H1 (cell line): ENCODE measurements at regions not wholly inside any gene's neighbourhood (a gene's known extent, or its start where the extent isn't known, plus 50 kb on each side); places are given as distances from the start of the nearest gene placed in this dataset.
"Not testable (repeated sequence)": the region's sequence is repeated elsewhere in the genome, so short reads cannot be mapped to it uniquely, and the experiment has no call there.

Experiments
- CTCF ChIA-PET: fragments of 300-600 bp; sonication (Branson Sonifier 250); formaldehyde crosslinking; loops from one replicate; lab custom pipeline; 2021; ENCODE audit not compliant: partially characterized antibody; lab: Charles Lee
- POLR2A ChIA-PET: fragments of 300-600 bp; sonication (Branson Sonifier 250); formaldehyde crosslinking; loops from one replicate; lab custom pipeline; 2021; ENCODE audit warnings: inconsistent platforms; ENCODE audit not compliant: partially characterized antibody; lab: Charles Lee
- DNase-seq, 2 experiments: peaks; one replicate each; pipeline versions ENCODE4 v3.0.0 to v3.0.0-alpha.2; 2010 to 2022; ENCODE audit warnings: low spot score in 2 of 2, low read depth in 1 of 2, mixed read lengths in 1 of 2
- FAIRE-seq: peaks from 2 replicates; lab custom pipeline; 2011; peaks lifted over from hg19 to GRCh38; lab: Jason Lieb, UNC
- H2AFZ ChIP-seq: 2 replicates; pipeline ENCODE4 v1.8.1; 2012; ENCODE audit warnings: low read length, inconsistent platforms
- H2AK5ac ChIP-seq: 2 replicates; pipeline ENCODE4 v1.6.1; 2013; ENCODE audit warnings: low read depth, low read length
- H2BK120ac ChIP-seq: replicated peaks from 2 replicates; pipeline ENCODE3; 2013; ENCODE audit warnings: low read depth, low read length, inconsistent platforms
- H2BK12ac ChIP-seq: 2 replicates; pipeline ENCODE4 v1.6.1; 2013; ENCODE audit warnings: low read depth, low read length
- H2BK15ac ChIP-seq: 2 replicates; pipeline ENCODE4 v1.6.1; 2013; ENCODE audit warnings: low read length
- H2BK20ac ChIP-seq: 2 replicates; pipeline ENCODE4 v1.6.1; 2013; ENCODE audit warnings: low read length
- H2BK5ac ChIP-seq: 2 replicates; pipeline ENCODE4 v1.6.1; 2013; ENCODE audit warnings: low read depth, low read length
- H3K14ac ChIP-seq: 2 replicates; pipeline ENCODE4 v1.6.1; 2013; ENCODE audit warnings: inconsistent platforms; ENCODE audit not compliant: insufficient read length
- H3K18ac ChIP-seq: 2 replicates; pipeline ENCODE4 v1.6.1; 2013; ENCODE audit warnings: low read length; ENCODE audit errors: extremely low read depth
- H3K23ac ChIP-seq: 2 replicates; pipeline ENCODE4 v1.6.1; 2013; ENCODE audit warnings: inconsistent platforms; ENCODE audit not compliant: insufficient read length
- H3K23me2 ChIP-seq: 2 replicates; pipeline ENCODE4 v1.6.1; 2013; ENCODE audit warnings: low read depth, low read length
- H3K27ac ChIP-seq: 2 replicates; pipeline ENCODE4 v1.6.1; 2011; ENCODE audit warnings: low read depth, low read length, inconsistent platforms
- H3K27me3 ChIP-seq, 4 experiments: replicated peaks in 1 of 4; 1 replicate in 1 of 4; 2 replicates in 3 of 4; pipeline versions ENCODE4 v1.6.1 to v1.8.1; 2011 to 2013; ENCODE audit warnings: low read length in 3 of 4, mild to moderate bottlenecking in 3 of 4, inconsistent platforms in 2 of 4, mixed read lengths in 2 of 4, moderate library complexity in 1 of 4; ENCODE audit not compliant: control insufficient read depth in 3 of 4, insufficient read depth in 3 of 4; ENCODE audit errors: extremely low read depth in 1 of 4
- H3K36me3 ChIP-seq, 4 experiments: 2 replicates each; pipeline versions ENCODE4 v1.6.1 to v1.8.1; 2011 to 2013; ENCODE audit warnings: mild to moderate bottlenecking in 4 of 4, low read length in 3 of 4, moderate library complexity in 2 of 4, control low read depth in 1 of 4, inconsistent platforms in 1 of 4; ENCODE audit not compliant: insufficient read depth in 4 of 4, control insufficient read depth in 2 of 4
- H3K4ac ChIP-seq: replicated peaks from 2 replicates; pipeline ENCODE3; 2013; ENCODE audit warnings: low read length, low read depth, mixed read lengths, inconsistent platforms; ENCODE audit not compliant: insufficient read length
- H3K4me1 ChIP-seq, 4 experiments: replicated peaks in 1 of 4; 1 replicate in 1 of 4; 2 replicates in 3 of 4; pipeline versions ENCODE4 v1.6.1 to v1.8.1; 2011 to 2013; ENCODE audit warnings: low read length in 3 of 4, inconsistent platforms in 2 of 4, mixed read lengths in 1 of 4; ENCODE audit not compliant: insufficient read depth in 4 of 4, control insufficient read depth in 3 of 4
- H3K4me2 ChIP-seq, 2 experiments: 2 replicates each; pipeline versions ENCODE4 v1.6.1 to v1.8.1; 2011 to 2013; ENCODE audit warnings: low read depth in 2 of 2, low read length in 2 of 2, control low read depth in 1 of 2, inconsistent platforms in 1 of 2, mild to moderate bottlenecking in 1 of 2; ENCODE audit not compliant: insufficient read depth in 1 of 2
- H3K4me3 ChIP-seq, 4 experiments: fragments of 200-600, 300-600 bp in 1 of 4; sonication (generic), shearing (Covaris generic), sonication (Bioruptor Twin) in 1 of 4; 2 replicates each; pipeline versions ENCODE4 v1.5.1 to v1.8.1; 2011 to 2016; ENCODE audit warnings: low read length in 4 of 4, low read depth in 3 of 4, control low read depth in 2 of 4, inconsistent platforms in 2 of 4, mild to moderate bottlenecking in 2 of 4, mixed read lengths in 1 of 4, moderate library complexity in 1 of 4; ENCODE audit not compliant: insufficient read depth in 2 of 4; ENCODE audit errors: extremely low read depth in 1 of 4
- H3K56ac ChIP-seq: replicated peaks from 2 replicates; pipeline ENCODE3; 2013; ENCODE audit warnings: low read depth, mild to moderate bottlenecking, mixed read lengths, low read length, inconsistent platforms; ENCODE audit not compliant: insufficient read length
- H3K79me1 ChIP-seq: 2 replicates; pipeline ENCODE4 v1.6.1; 2013; ENCODE audit warnings: low read depth, low read length, control low read depth
- H3K79me2 ChIP-seq, 2 experiments: 2 replicates each; pipeline versions ENCODE4 v1.6.1 to v1.8.1; 2012 to 2013; ENCODE audit warnings: low read length in 2 of 2, mild to moderate bottlenecking in 2 of 2, inconsistent platforms in 1 of 2; ENCODE audit not compliant: insufficient read depth in 2 of 2, control insufficient read depth in 1 of 2
- H3K9ac ChIP-seq, 4 experiments: replicated peaks in 1 of 4; 1 replicate in 1 of 4; 2 replicates in 3 of 4; pipeline versions ENCODE4 v1.6.1 to v1.8.1; 2011 to 2013; ENCODE audit warnings: low read depth in 3 of 4, low read length in 3 of 4, control low read depth in 2 of 4, mild to moderate bottlenecking in 2 of 4, moderate library complexity in 2 of 4, inconsistent platforms in 1 of 4; ENCODE audit errors: extremely low read depth in 1 of 4
- H3K9me3 ChIP-seq, 2 experiments: 2 replicates each; pipeline versions ENCODE4 v1.6.1 to v1.8.1; 2012 to 2013; ENCODE audit warnings: mild to moderate bottlenecking in 2 of 2, moderate library complexity in 2 of 2, control low read depth in 1 of 2, inconsistent platforms in 1 of 2, low read depth in 1 of 2, low read length in 1 of 2, mixed read lengths in 1 of 2; ENCODE audit not compliant: insufficient read depth in 2 of 2
- H4K20me1 ChIP-seq, 2 experiments: replicated peaks in 1 of 2; 2 replicates each; pipeline versions ENCODE3 to v1.8.1; 2011 to 2013; ENCODE audit warnings: inconsistent platforms in 2 of 2, low read length in 2 of 2, mild to moderate bottlenecking in 1 of 2; ENCODE audit not compliant: insufficient read depth in 2 of 2, control insufficient read depth in 1 of 2
- H4K5ac ChIP-seq: 2 replicates; pipeline ENCODE4 v1.6.1; 2013; ENCODE audit warnings: low read length, low read depth, mixed read lengths, inconsistent platforms; ENCODE audit not compliant: insufficient read length
- H4K8ac ChIP-seq: 2 replicates; pipeline ENCODE4 v1.8.0; 2013; ENCODE audit warnings: mild to moderate bottlenecking, moderate library complexity, low read length, inconsistent platforms; ENCODE audit not compliant: insufficient read depth; ENCODE audit errors: extremely low read depth
- H4K91ac ChIP-seq: replicated peaks from 2 replicates; pipeline ENCODE3; 2013; ENCODE audit warnings: low read length, mixed read lengths, inconsistent platforms; ENCODE audit not compliant: insufficient read length
- KDM1A ChIP-seq: fragments of 200-600, 300-600 bp; sonication (generic); IDR thresholded peaks from 2 replicates; pipeline ENCODE4 v1.7.1; 2016; ENCODE audit warnings: mild to moderate bottlenecking, low read length, borderline replicate concordance
- WGBS, 2 experiments: shearing (Covaris generic) in 1 of 2; methylation state at CpG; one replicate each; pipeline versions ENCODE4 v1.1.6 to v1.1.7; 2013 to 2015; ENCODE audit warnings: low lambda C conversion rate in 2 of 2, mixed read lengths in 2 of 2, inconsistent platforms in 1 of 2, low coverage in 1 of 2, missing lambda C conversion rate in 1 of 2; ENCODE audit not compliant: insufficient replicate concordance in 2 of 2, insufficient coverage in 1 of 2, insufficient read length in 1 of 2; ENCODE audit errors: extremely low coverage in 1 of 2, missing lambda C conversion rate in 1 of 2; 5-methylcytosine and 5-hydroxymethylcytosine counted together

DNA sequence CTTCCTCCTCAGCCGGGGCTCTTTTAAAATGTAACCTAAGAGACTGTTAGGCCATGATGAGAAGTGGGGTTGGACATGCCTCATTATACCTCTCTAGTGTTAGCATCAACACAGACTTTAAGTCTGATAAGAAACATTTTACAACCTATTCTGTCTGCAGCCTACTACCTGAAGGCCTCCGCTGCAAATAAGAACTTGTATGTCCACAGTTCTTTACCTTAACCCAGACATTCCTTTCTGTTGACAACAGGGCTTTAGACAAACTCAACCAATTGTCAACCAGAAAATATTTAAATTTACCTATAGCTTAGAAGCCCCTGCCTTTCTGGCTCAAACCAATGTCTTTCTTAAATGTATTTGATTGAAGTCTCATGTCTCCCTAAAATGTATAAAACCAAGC lies 1418.6 kb downstream of the STIM2 start:
- Histone ChIP-seq H3K9ac (no peak overlapping the region), H3K9me3 (no peaks in the 10 kb centered on the region), H3K27me3 (no peaks in the 10 kb centered on the region), H3K56ac (no peak overlapping the region), H3K36me3 (no peaks in the 10 kb centered on the region), H3K4me2 (no peak overlapping the region), H2BK12ac (no peak overlapping the region), H3K23ac (no peak overlapping the region), H3K79me2 (no peaks in the 10 kb centered on the region), H3K23me2 (no peaks in the 10 kb centered on the region), H4K8ac (no peak overlapping the region), H2AFZ (no peak overlapping the region), H2BK5ac (no peak overlapping the region), H3K18ac (no peak overlapping the region), H3K79me1 (no peaks in the 10 kb centered on the region), H4K91ac (no peak overlapping the region), H4K5ac (no peak overlapping the region), H3K14ac (no peak overlapping the region), H2AK5ac (no peak overlapping the region), H3K4me1 (peaks cover 0 to 5% (median 1%) of the 10 kb centered on the region in 4 experiments; a peak in 2 of 7 replicates), H4K20me1 (no peaks in the 10 kb centered on the region), H2BK15ac (no peak overlapping the region), H3K4ac (no peak overlapping the region), H3K27ac (no peak overlapping the region), H3K4me3 (no peak overlapping the region), H2BK20ac (no peak overlapping the region), H2BK120ac (no peak overlapping the region)
- DNase-seq, result no peak
- no peak for TF ChIP-seq KDM1A
- WGBS, 2 experiments, result 96% methylated on average over 2 of the region's 2 CpGs; no CpG with 5 or more reads in 1 of the 2 experiments
- CTCF ChIA-PET, result no interaction called here
- FAIRE-seq, result no peak
- POLR2A ChIA-PET, result no interaction called here

GRCh38 chr4:28286266-28286665 lies 1425.6 kb downstream of the STIM2 start:
- H3K4me2 ChIP-seq, H3K56ac ChIP-seq, H3K27me3 ChIP-seq, H3K36me3 ChIP-seq, FAIRE-seq, H3K23ac ChIP-seq, H2BK5ac ChIP-seq, H2AK5ac ChIP-seq, H3K14ac ChIP-seq, H3K4me1 ChIP-seq, H3K18ac ChIP-seq, H4K20me1 ChIP-seq, H3K79me2 ChIP-seq, H2AFZ ChIP-seq, H3K4ac ChIP-seq, H2BK20ac ChIP-seq, DNase-seq, H3K79me1 ChIP-seq, POLR2A ChIA-PET, H3K4me3 ChIP-seq, H4K91ac ChIP-seq, H3K9me3 ChIP-seq, H4K8ac ChIP-seq, H2BK12ac ChIP-seq, H3K9ac ChIP-seq, H4K5ac ChIP-seq, H3K23me2 ChIP-seq, H3K27ac ChIP-seq, H2BK120ac ChIP-seq, H2BK15ac ChIP-seq, CTCF ChIA-PET: not testable (repeated sequence)
- 97% methylated on average over 9 of the region's 9 CpGs; no CpG with 5 or more reads in 1 of the 2 experiments for WGBS, 2 experiments
